IMR-90 (cell line): ENCODE measurements at regions not wholly inside any gene's neighbourhood (a gene's known extent, or its start where the extent isn't known, plus 50 kb on each side); places are given as distances from the start of the nearest gene placed in this dataset.

ENCODE experiments used
- ATAC-seq: fragments of 200-7000 bp; cut with Tn5 transposase; 2 replicates; pipeline ENCODE4 v1.9.1; 2020; ENCODE audit warnings: low read depth, mild to moderate bottlenecking, moderate library complexity
- BruUV-seq: library from RNA; stranded (reverse); fragments of 400-500 nt; replicated peaks from 2 replicates; lab custom pipeline; 2021; lab: Mats Ljungman, UMichigan
- CTCF ChIA-PET: fragments of 300-600 bp; formaldehyde crosslinking; extraction: SDS; loops from one replicate; lab custom pipeline; 2021; ENCODE audit warnings: antibody characterized with exemption; lab: Yijun Ruan, JAX
- POLR2A ChIA-PET: fragments of 300-600 bp; sonication (Branson Sonifier 250); formaldehyde crosslinking; loops from one replicate; lab custom pipeline; 2022; ENCODE audit warnings: antibody characterized with exemption; ENCODE audit not compliant: unreplicated experiment; lab: Charles Lee
- DNase-seq: peaks from one replicate; pipeline ENCODE4 v3.0.0; 2013
- H2AFZ ChIP-seq: replicated peaks from 2 replicates; pipeline ENCODE3; 2013; ENCODE audit warnings: low read length, mild to moderate bottlenecking; ENCODE audit not compliant: poor library complexity
- H2AK5ac ChIP-seq: 2 replicates; pipeline ENCODE4 v1.6.1; 2013; ENCODE audit warnings: low read depth, low read length, inconsistent platforms
- H2AK9ac ChIP-seq: replicated peaks from 2 replicates; pipeline ENCODE3; 2013; ENCODE audit warnings: mild to moderate bottlenecking, low read depth, low read length, moderate library complexity; ENCODE audit not compliant: poor library complexity
- H2BK120ac ChIP-seq: 2 replicates; pipeline ENCODE4 v1.6.1; 2013; ENCODE audit warnings: low read depth, low read length, inconsistent platforms
- H2BK15ac ChIP-seq: 3 replicates; pipeline ENCODE4 v1.6.1; 2013; ENCODE audit warnings: low read depth, low read length, inconsistent platforms
- H2BK20ac ChIP-seq: 2 replicates; pipeline ENCODE4 v1.6.1; 2013; ENCODE audit warnings: low read depth, mild to moderate bottlenecking, inconsistent platforms, low read length, moderate library complexity
- H2BK5ac ChIP-seq: 2 replicates; pipeline ENCODE4 v1.6.1; 2013; ENCODE audit warnings: mild to moderate bottlenecking, low read depth, low read length, inconsistent platforms; ENCODE audit not compliant: poor library complexity, severe bottlenecking
- H3K14ac ChIP-seq: replicated peaks from 2 replicates; pipeline ENCODE4 v1.6.1; 2013; ENCODE audit warnings: low read depth, low read length, inconsistent platforms
- H3K18ac ChIP-seq: 2 replicates; pipeline ENCODE4 v1.6.1; 2013; ENCODE audit warnings: low read depth, low read length, control low read depth
- H3K23ac ChIP-seq: 2 replicates; pipeline ENCODE4 v1.6.1; 2013; ENCODE audit warnings: low read depth, low read length, inconsistent platforms
- H3K27ac ChIP-seq: 2 replicates; pipeline ENCODE4 v1.5.1; 2013; ENCODE audit warnings: mild to moderate bottlenecking, control low read depth, low read length; ENCODE audit not compliant: insufficient read depth
- H3K27me3 ChIP-seq: 2 replicates; pipeline ENCODE4 v1.6.1; 2013; ENCODE audit warnings: low read length; ENCODE audit not compliant: control insufficient read depth, insufficient read depth
- H3K36me3 ChIP-seq: 2 replicates; pipeline ENCODE4 v1.6.1; 2013; ENCODE audit warnings: low read length, mixed read lengths; ENCODE audit not compliant: control insufficient read depth, insufficient read depth
- H3K4ac ChIP-seq: 2 replicates; pipeline ENCODE4 v1.6.1; 2013; ENCODE audit warnings: low read depth, low read length, inconsistent platforms
- H3K4me1 ChIP-seq: 2 replicates; pipeline ENCODE4 v1.6.1; 2013; ENCODE audit warnings: low read length, mixed read lengths; ENCODE audit not compliant: control insufficient read depth, insufficient read depth
- H3K4me2 ChIP-seq: 2 replicates; pipeline ENCODE4 v1.6.1; 2013; ENCODE audit warnings: low read depth, mild to moderate bottlenecking, control low read depth, low read length, moderate library complexity
- H3K4me3 ChIP-seq: 2 replicates; pipeline ENCODE4 v1.5.1; 2013; ENCODE audit warnings: low read depth, mild to moderate bottlenecking, control low read depth, low read length, moderate library complexity; ENCODE audit not compliant: insufficient read depth
- H3K56ac ChIP-seq: 2 replicates; pipeline ENCODE4 v1.6.1; 2013; ENCODE audit warnings: low read length, inconsistent platforms; ENCODE audit not compliant: insufficient read depth; ENCODE audit errors: extremely low read depth
- H3K79me1 ChIP-seq, 2 experiments: 2 replicates each; pipeline ENCODE4 v1.6.1; 2013; ENCODE audit warnings: low read length in 2 of 2, inconsistent platforms in 1 of 2, low read depth in 1 of 2
- H3K9ac ChIP-seq: 2 replicates; pipeline ENCODE4 v1.6.1; 2013; ENCODE audit warnings: low read depth, low read length, control low read depth
- H3K9me1 ChIP-seq: 2 replicates; pipeline ENCODE4 v1.6.1; 2013; ENCODE audit warnings: low read length, inconsistent platforms; ENCODE audit not compliant: insufficient read depth
- H3K9me3 ChIP-seq: 2 replicates; pipeline ENCODE4 v1.6.1; 2013; ENCODE audit warnings: low read length; ENCODE audit not compliant: control insufficient read depth, insufficient read depth
- H4K20me1 ChIP-seq: 2 replicates; pipeline ENCODE4 v1.6.1; 2013; ENCODE audit warnings: low read length, inconsistent platforms; ENCODE audit not compliant: insufficient read depth
- H4K5ac ChIP-seq: 2 replicates; pipeline ENCODE4 v1.6.1; 2013; ENCODE audit warnings: mild to moderate bottlenecking, low read depth, low read length, control low read depth
- H4K8ac ChIP-seq, 2 experiments: 2 replicates each; pipeline ENCODE4 v1.6.1; 2013; ENCODE audit warnings: low read depth in 2 of 2, low read length in 2 of 2, control low read depth in 1 of 2, inconsistent platforms in 1 of 2
- H4K91ac ChIP-seq: 2 replicates; pipeline ENCODE4 v1.6.1; 2013; ENCODE audit warnings: low read depth, low read length, inconsistent platforms; ENCODE audit not compliant: insufficient read depth
- CEBPB ChIP-seq: IDR thresholded peaks from 2 replicates; pipeline ENCODE4 v1.6.1; 2012; ENCODE audit warnings: low read depth, low read length, improper control_type of control experiment
- MAFK ChIP-seq: IDR thresholded peaks from 2 replicates; pipeline ENCODE4 v1.6.1; 2012; ENCODE audit warnings: low read depth, low read length, improper control_type of control experiment
- WGBS, 2 experiments: methylation state at CpG; one replicate each; pipeline versions ENCODE4 v1.1.5 to v1.1.7; 2013; ENCODE audit warnings: missing lambda C conversion rate in 2 of 2; ENCODE audit not compliant: insufficient read length in 1 of 2; ENCODE audit errors: extremely low coverage in 2 of 2; 5-methylcytosine and 5-hydroxymethylcytosine counted together
- dilution Hi-C: fragments of 300-500 bp; cut with HindIII; formaldehyde crosslinking; loops from one replicate; pipeline ENCODE4 v1.14.3; 2018; ENCODE audit warnings: low sequenced_read_pairs; ENCODE audit not compliant: unreplicated experiment
- in situ Hi-C: fragments of 300-500 bp; cut with MboI; formaldehyde crosslinking; loops from 3 replicates; pipeline ENCODE4 v1.14.3; 2019; ENCODE audit warnings: low sequenced_read_pairs, inconsistent platforms, mixed read lengths
- intact Hi-C: fragments of 100-400 bp; cut with micrococcal nuclease; formaldehyde crosslinking; loops from 2 replicates; pipeline ENCODE4 v1.10.0; 2022

- H4K91ac ChIP-seq = no peak overlapping the region
- H3K9me3 ChIP-seq = no peaks in the 10 kb centered on the region
- no peaks in the 10 kb centered on the region for H3K27me3 ChIP-seq
- H3K4ac ChIP-seq = no peak overlapping the region
- no peak overlapping the region for H3K9ac ChIP-seq
- H2AFZ ChIP-seq = no peak overlapping the region
- H2AK9ac ChIP-seq = no peak overlapping the region
- H3K4me3 ChIP-seq = no peak overlapping the region
- H3K79me1 ChIP-seq = no peaks in the 10 kb centered on the region
- H2BK20ac ChIP-seq = no peak overlapping the region
- no peaks in the 10 kb centered on the region for H3K36me3 ChIP-seq
- peaks cover 2% of the 10 kb centered on the region for H3K4me1 ChIP-seq
- BruUV-seq = no TSS peak
- intact Hi-C loops = no loop called here
- H2BK15ac ChIP-seq = no peak overlapping the region
- no peak overlapping the region for H3K18ac ChIP-seq
- no peak overlapping the region; the same call in 1 of the 2 replicates for H3K4me2 ChIP-seq
- CTCF ChIA-PET = interaction anchor here (0.6 kb wide), 1 partner anchor 253 kb away, joined by 4 read pairs; no protein-coding TSS in a partner anchor
- in situ Hi-C loops = no loop called here
- dilution Hi-C loops = no loop called here
- H3K27ac ChIP-seq = no peak overlapping the region
- no peak overlapping the region for H2AK5ac ChIP-seq
- TF ChIP-seq MAFK = no peak
- TF ChIP-seq CEBPB = peak; percentile 53
- peaks cover 2% of the 10 kb centered on the region; the same call in 1 of the 2 replicates for H3K9me1 ChIP-seq
- H2BK5ac ChIP-seq = no peak overlapping the region
- DNase-seq (peak; percentile 56), ATAC-seq (peak; percentile 46)
- no peak overlapping the region for H3K23ac ChIP-seq
- H3K14ac ChIP-seq = no peak overlapping the region; the same call in 1 of the 2 replicates
- H4K20me1 ChIP-seq = no peaks in the 10 kb centered on the region
- no peak overlapping the region for H3K56ac ChIP-seq
- H2BK120ac ChIP-seq = no peak overlapping the region
- POLR2A ChIA-PET = no interaction called here
- WGBS, 2 experiments = no CpG with 5 or more reads among the region's 4 CpGs
- no peak overlapping the region for H4K8ac ChIP-seq
- H4K5ac ChIP-seq = no peak overlapping the region
Measured at GRCh38 chr4:159012381-159012780, 90.5 kb upstream of the RAPGEF2 start.
